AG09319 (cell line): ENCODE measurements at regions not wholly inside any gene's neighbourhood (a gene's known extent, or its start where the extent isn't known, plus 50 kb on each side); places are given as distances from the start of the nearest gene placed in this dataset.

Source experiments
- DNase-seq: peaks from one replicate; pipeline ENCODE4 v3.0.0-alpha.2; 2010; ENCODE audit warnings: low read depth; ENCODE audit errors: extremely low read depth
- CTCF ChIP-seq: IDR thresholded peaks from 2 replicates; pipeline ENCODE4 v1.5.1; 2011; ENCODE audit warnings: low read depth, mild to moderate bottlenecking, inconsistent platforms, low read length, moderate library complexity

- TF ChIP-seq CTCF, result no peak
- no peak for DNase-seq
Observed at GRCh38 chr5:103943230-103943629, 380.6 kb upstream of the NUDT12 start.

- DNase-seq, result no peak
- no peak for TF ChIP-seq CTCF
Observed at GRCh38 chr5:103942587-103943186, 380.1 kb upstream of the NUDT12 start.

GRCh38 chr5:103941596-103941995, 379.0 kb upstream of the NUDT12 start:
- TF ChIP-seq CTCF, result no peak
- no peak for DNase-seq

GRCh38 chr5:103938146-103938695, 375.6 kb upstream of the NUDT12 start:
- DNase-seq, result no peak
- no peak for TF ChIP-seq CTCF

- no peak for TF ChIP-seq CTCF
- no peak for DNase-seq
Observed at GRCh38 chr5:103929338-103930013, 366.9 kb upstream of the NUDT12 start.

GRCh38 chr5:103927739-103928138, 365.1 kb upstream of the NUDT12 start:
- no peak for DNase-seq
- no peak for TF ChIP-seq CTCF

- TF ChIP-seq CTCF, result no peak
- DNase-seq, result no peak
Observed at GRCh38 chr5:103923616-103924168, 361.1 kb upstream of the NUDT12 start.
